ENCODE measurements at regions not wholly inside any gene's neighbourhood (a gene's known extent, or its start where the extent isn't known, plus 50 kb on each side); places are given as distances from the start of the nearest gene placed in this dataset.
A peak's percentile ranks its signal among the peaks of the same experiment; 100 is the strongest.
"Not testable (repeated sequence)": the region's sequence is repeated elsewhere in the genome, so short reads cannot be mapped to it uniquely, and the experiment has no call there.

DNA sequence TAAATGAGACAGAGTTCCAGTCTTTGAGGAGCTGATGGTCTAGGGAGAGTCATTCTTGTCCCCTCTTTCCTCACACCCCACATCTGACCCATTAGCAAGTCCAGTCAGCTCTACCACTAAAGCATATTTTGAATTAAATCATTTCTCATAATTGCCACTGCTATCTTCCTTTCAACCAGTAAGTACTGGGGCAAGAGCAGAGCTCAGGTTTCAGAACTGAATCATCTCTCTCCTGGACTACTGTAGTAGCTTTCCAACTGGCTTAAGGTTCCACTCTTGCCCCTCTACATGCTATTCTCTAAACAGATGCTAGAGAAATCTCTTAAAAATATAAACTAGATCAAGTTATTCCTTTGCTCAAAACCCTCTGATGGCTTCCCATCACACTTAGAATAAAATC is 218.3 kb downstream of the TTC6 start:
- Histone ChIP-seq H3K4me1 (ENCODE audit: control insufficient read depth, insufficient read depth, low read length) (peaks cover 9% of the 10 kb centered on the region), H3K27me3 (ENCODE audit: control insufficient read depth, insufficient read depth, low read length, poor library complexity, severe bottlenecking) (no peaks in the 10 kb centered on the region), H3K9me3 (ENCODE audit: control insufficient read depth, low read length) (no peaks in the 10 kb centered on the region), H3K36me3 (ENCODE audit: control insufficient read depth, insufficient read depth, low read length) (no peaks in the 10 kb centered on the region), H3K4me3 (ENCODE audit: insufficient read depth, low read depth, low read length) (no peak overlapping the region), H3K27ac (ENCODE audit: insufficient read depth, low read depth, low read length, poor library complexity, severe bottlenecking) (no peak overlapping the region)

DNA sequence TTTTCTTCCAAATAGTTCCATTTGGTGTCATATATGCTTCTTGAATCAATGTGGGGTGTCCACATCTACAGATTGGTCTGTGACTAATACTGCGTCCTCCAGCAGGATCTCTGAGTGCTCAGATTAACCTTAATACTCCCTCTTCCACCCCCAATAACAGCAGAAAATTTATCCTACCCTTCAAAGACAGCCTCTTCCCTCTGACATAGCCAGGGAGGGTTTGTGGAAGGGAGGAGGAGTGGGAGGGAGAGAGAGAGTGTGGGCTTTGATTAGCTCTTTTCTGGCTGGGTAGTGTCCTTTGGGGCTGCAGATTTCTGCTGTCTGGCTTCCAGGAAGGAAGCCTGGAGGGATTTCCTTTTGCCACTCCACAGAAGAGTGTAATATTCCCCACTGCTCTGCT is 220.7 kb downstream of the TTC6 start:
- Histone ChIP-seq H3K4me1 (ENCODE audit: control insufficient read depth, insufficient read depth, low read length) (no peaks in the 10 kb centered on the region), H3K4me3 (ENCODE audit: insufficient read depth, low read depth, low read length) (no peak overlapping the region), H3K27me3 (ENCODE audit: control insufficient read depth, insufficient read depth, low read length, poor library complexity, severe bottlenecking) (no peaks in the 10 kb centered on the region), H3K9me3 (ENCODE audit: control insufficient read depth, low read length) (no peaks in the 10 kb centered on the region), H3K36me3 (ENCODE audit: control insufficient read depth, insufficient read depth, low read length) (no peaks in the 10 kb centered on the region), H3K27ac (ENCODE audit: insufficient read depth, low read depth, low read length, poor library complexity, severe bottlenecking) (no peak overlapping the region)
- 88 to 100% methylated on average over 1 of the region's 1 CpG for WGBS, 2 experiments

DNA sequence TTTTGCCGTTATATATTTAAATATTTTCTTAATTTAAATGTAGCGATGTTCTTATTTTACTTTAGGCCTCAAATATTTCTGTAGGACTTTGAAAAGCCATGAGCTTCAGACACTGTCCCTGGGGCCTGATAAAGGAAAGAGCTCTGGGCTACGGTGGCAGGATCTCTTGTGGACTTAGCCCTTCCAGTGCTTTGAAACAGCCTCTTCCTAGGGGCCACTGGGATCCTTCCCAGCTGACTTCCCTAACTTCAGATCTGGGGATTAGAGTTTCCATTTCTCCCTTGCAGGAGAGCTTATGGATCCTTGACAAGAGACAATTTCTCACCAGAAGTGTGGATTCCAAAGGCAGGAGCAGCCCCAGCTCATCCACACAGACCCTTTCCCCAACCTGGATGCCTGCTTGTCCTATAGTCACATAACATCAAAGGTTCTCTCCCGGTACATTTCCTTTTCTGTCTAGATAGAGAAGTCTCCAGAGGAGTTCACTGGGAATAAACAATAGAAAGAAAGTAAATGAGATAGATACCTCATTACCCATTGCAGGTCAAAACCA is 221.4 kb downstream of the TTC6 start:
- no peak overlapping the region for H3K4me3 ChIP-seq (ENCODE audit: insufficient read depth, low read depth, low read length)
- no peaks in the 10 kb centered on the region for H3K27me3 ChIP-seq (ENCODE audit: control insufficient read depth, insufficient read depth, low read length, poor library complexity, severe bottlenecking)
- 78 to 81% methylated on average over 2 of the region's 4 CpGs for WGBS, 2 experiments
- H3K4me1 ChIP-seq (ENCODE audit: control insufficient read depth, insufficient read depth, low read length), result no peaks in the 10 kb centered on the region
- H3K9me3 ChIP-seq (ENCODE audit: control insufficient read depth, low read length), result no peaks in the 10 kb centered on the region
- H3K36me3 ChIP-seq (ENCODE audit: control insufficient read depth, insufficient read depth, low read length), result no peaks in the 10 kb centered on the region
- H3K27ac ChIP-seq (ENCODE audit: insufficient read depth, low read depth, low read length, poor library complexity, severe bottlenecking), result no peak overlapping the region

DNA sequence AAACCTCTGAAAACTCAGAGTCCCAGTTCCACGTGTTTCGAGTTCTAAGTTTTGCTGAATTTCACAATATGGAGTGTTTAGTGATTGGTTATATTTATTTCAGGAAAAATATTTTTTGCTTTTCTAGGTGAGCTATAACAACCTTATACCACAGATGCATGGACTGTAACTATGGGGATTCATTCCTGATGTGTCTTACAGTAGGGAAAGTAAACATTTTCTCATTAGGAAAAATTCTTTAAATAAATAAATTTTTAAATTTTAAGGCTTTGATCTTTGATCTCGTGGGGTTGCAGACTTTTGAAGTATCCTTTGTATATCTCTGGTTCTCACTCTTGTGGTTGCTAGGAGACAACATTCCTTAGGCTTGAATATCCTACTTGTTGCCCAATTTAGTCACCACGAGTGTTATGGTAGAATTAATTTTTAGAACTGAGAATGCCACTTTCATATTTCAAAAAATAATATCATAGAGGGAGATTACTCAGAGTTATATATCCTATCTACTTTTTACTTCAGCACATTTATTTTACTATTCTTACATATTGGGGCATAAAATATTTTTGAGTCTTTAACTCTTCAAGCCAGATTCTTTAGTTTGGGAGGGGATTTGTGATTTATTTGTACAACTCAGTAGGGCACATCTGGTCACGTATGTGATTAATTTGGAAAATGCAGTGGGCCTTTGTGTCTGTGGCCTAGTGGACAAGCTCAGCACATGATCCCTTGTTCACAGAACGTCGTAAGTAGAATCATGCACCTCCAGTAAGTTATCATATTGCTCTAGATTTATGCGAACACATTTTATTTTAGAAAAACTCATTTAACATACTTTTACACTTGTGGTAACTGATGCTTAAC is 224.0 kb downstream of the TTC6 start:
- peak overlapping the region; percentile 33 for H3K27ac ChIP-seq (ENCODE audit: insufficient read depth, low read depth, low read length, poor library complexity, severe bottlenecking)
- 93 to 96% methylated on average over 6 to 7 of the region's 8 CpGs for WGBS, 2 experiments
- no peak overlapping the region for H3K4me3 ChIP-seq (ENCODE audit: insufficient read depth, low read depth, low read length)
- no peaks in the 10 kb centered on the region for H3K4me1 ChIP-seq (ENCODE audit: control insufficient read depth, insufficient read depth, low read length)
- no peaks in the 10 kb centered on the region for H3K27me3 ChIP-seq (ENCODE audit: control insufficient read depth, insufficient read depth, low read length, poor library complexity, severe bottlenecking)
- H3K36me3 ChIP-seq (ENCODE audit: control insufficient read depth, insufficient read depth, low read length), result no peaks in the 10 kb centered on the region
- H3K9me3 ChIP-seq (ENCODE audit: control insufficient read depth, low read length), result no peaks in the 10 kb centered on the region

DNA sequence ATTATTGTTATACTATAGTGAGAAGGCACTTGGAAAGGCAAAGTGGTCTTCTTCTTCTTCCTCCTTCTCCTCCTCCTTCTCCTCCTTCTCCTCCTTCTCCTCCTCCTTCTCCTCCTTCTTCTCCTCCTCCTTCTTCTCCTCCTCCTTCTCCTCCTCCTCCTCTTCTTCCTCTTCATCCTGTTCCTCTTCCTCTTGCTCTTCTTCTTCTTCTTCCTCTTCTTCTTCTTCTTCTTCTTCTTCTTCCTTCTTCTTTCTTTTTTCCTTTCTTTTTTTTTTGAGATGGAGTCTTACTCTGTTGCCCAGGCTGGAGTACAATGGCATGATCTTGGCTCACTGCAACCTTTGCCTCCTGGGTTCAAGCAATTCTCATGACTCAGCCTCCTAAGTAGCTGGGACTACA is 225.4 kb downstream of the TTC6 start:
- not testable (repeated sequence) for H3K36me3 ChIP-seq (ENCODE audit: control insufficient read depth, insufficient read depth, low read length); H3K9me3 ChIP-seq (ENCODE audit: control insufficient read depth, low read length); H3K4me1 ChIP-seq (ENCODE audit: control insufficient read depth, insufficient read depth, low read length); H3K27ac ChIP-seq (ENCODE audit: insufficient read depth, low read depth, low read length, poor library complexity, severe bottlenecking); H3K4me3 ChIP-seq (ENCODE audit: insufficient read depth, low read depth, low read length); H3K27me3 ChIP-seq (ENCODE audit: control insufficient read depth, insufficient read depth, low read length, poor library complexity, severe bottlenecking)

DNA sequence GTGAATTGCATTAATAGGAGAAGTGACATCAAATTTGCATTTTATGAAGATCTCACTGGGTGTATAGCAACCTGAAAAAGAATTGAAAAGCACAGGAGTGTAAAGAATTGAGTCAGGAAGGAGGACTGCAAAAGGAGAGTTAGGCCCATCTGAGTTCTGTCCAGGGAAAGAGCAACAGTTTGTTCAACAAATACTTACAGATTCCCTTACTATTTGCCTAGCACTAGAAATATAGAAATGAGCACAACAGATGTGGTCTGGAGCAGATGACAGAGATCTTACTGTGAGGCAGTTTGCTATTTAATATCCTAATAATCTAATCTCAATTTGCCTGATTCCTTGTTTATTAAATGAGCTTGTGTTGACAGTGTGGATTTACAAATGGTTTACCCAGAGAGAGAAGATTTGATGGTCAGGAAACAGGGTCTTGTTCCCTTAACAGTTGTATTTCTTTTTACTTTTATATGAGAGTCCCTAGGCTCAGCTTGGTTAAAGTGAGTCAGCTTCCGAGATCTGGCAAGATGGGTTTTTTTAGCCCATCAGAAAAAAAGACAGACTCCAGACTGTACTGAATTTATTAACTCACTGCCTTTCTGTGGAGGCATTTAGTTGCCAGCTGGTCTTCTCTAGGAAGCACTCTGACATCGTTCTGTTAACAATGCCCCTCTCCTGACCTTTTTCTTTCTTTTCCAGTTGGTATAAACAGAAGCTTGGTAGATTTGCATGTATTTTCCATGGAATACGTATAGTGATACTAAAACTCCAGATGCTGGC is 229.7 kb downstream of the TTC6 start:
- no peaks in the 10 kb centered on the region for H3K9me3 ChIP-seq (ENCODE audit: control insufficient read depth, low read length)
- no peaks in the 10 kb centered on the region for H3K4me1 ChIP-seq (ENCODE audit: control insufficient read depth, insufficient read depth, low read length)
- H3K4me3 ChIP-seq (ENCODE audit: insufficient read depth, low read depth, low read length), result no peak overlapping the region
- no peaks in the 10 kb centered on the region for H3K36me3 ChIP-seq (ENCODE audit: control insufficient read depth, insufficient read depth, low read length)
- WGBS, 2 experiments, result 70 to 85% methylated on average over 2 of the region's 3 CpGs
- no peaks in the 10 kb centered on the region for H3K27me3 ChIP-seq (ENCODE audit: control insufficient read depth, insufficient read depth, low read length, poor library complexity, severe bottlenecking)
- H3K27ac ChIP-seq (ENCODE audit: insufficient read depth, low read depth, low read length, poor library complexity, severe bottlenecking), result no peak overlapping the region

DNA sequence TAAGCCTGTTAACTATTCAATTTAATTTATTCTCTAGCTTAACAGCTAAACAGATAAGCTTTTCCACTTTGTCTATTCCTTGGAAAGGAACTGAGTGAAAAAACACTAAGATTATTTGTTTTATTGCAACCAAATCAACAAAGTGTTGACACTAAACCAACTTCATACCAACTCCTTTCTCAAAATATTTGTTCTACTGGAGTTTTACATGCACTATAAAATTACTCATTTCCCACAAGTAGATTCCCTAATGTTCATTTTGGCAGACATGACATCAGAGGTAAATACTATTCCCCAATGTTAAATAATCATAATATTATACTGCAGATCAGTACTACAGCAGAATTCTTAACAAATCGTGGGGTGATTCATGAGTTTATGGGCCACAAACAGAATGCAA is 231.4 kb downstream of the TTC6 start:
- Histone ChIP-seq H3K27ac (ENCODE audit: insufficient read depth, low read depth, low read length, poor library complexity, severe bottlenecking) (no peak overlapping the region), H3K36me3 (ENCODE audit: control insufficient read depth, insufficient read depth, low read length) (no peaks in the 10 kb centered on the region), H3K4me3 (ENCODE audit: insufficient read depth, low read depth, low read length) (no peak overlapping the region), H3K4me1 (ENCODE audit: control insufficient read depth, insufficient read depth, low read length) (no peaks in the 10 kb centered on the region), H3K27me3 (ENCODE audit: control insufficient read depth, insufficient read depth, low read length, poor library complexity, severe bottlenecking) (no peaks in the 10 kb centered on the region), H3K9me3 (ENCODE audit: control insufficient read depth, low read length) (no peaks in the 10 kb centered on the region)
- WGBS, 2 experiments, result 94 to 95% methylated on average over 1 of the region's 1 CpG

DNA sequence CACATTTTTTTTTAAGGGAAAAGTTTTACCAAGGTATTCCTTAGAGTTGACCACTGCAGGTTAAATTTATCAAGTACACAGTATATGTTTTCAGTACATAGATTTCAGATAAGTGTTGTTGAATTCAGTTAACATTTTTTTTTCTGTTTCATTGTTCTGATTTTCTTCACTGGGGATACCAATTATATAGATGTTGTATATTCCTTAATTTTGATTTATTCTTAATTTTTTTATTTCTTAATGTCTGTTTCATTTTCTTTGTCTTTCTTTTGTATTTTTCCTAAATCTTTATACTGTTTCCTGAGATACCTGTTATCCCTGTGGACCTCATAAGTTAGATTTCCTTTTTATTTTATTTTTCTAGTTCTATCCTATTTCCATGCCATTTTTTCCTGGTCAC is 234.8 kb downstream of the TTC6 start:
- H3K9me3 ChIP-seq (ENCODE audit: control insufficient read depth, low read length), result no peaks in the 10 kb centered on the region
- H3K4me3 ChIP-seq (ENCODE audit: insufficient read depth, low read depth, low read length), result no peak overlapping the region
- H3K36me3 ChIP-seq (ENCODE audit: control insufficient read depth, insufficient read depth, low read length), result no peaks in the 10 kb centered on the region
- H3K4me1 ChIP-seq (ENCODE audit: control insufficient read depth, insufficient read depth, low read length), result no peaks in the 10 kb centered on the region
- H3K27ac ChIP-seq (ENCODE audit: insufficient read depth, low read depth, low read length, poor library complexity, severe bottlenecking), result no peak overlapping the region
- H3K27me3 ChIP-seq (ENCODE audit: control insufficient read depth, insufficient read depth, low read length, poor library complexity, severe bottlenecking), result no peaks in the 10 kb centered on the region

DNA sequence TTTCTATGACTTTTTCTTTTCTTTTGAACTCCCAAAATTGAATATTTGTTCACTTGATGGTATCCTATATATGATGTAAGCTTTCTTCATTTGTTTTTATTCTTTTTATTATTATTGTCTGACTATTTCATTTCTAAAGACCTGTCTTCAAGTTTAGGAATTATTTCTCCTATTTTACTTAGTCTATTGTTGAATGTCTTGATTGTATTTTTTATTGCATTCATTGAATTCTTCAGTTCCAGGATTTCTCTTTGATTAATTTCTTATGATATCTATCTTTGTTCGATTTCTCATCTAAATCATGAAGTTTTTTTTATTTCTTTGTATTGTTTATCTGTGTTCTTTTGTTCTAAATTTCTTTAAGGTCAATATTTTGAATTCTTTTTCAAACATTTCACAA is 238.8 kb downstream of the TTC6 start:
- Histone ChIP-seq H3K4me1 (ENCODE audit: control insufficient read depth, insufficient read depth, low read length) (no peaks in the 10 kb centered on the region), H3K4me3 (ENCODE audit: insufficient read depth, low read depth, low read length) (no peak overlapping the region), H3K27me3 (ENCODE audit: control insufficient read depth, insufficient read depth, low read length, poor library complexity, severe bottlenecking) (no peaks in the 10 kb centered on the region), H3K27ac (ENCODE audit: insufficient read depth, low read depth, low read length, poor library complexity, severe bottlenecking) (no peak overlapping the region), H3K36me3 (ENCODE audit: control insufficient read depth, insufficient read depth, low read length) (no peaks in the 10 kb centered on the region), H3K9me3 (ENCODE audit: control insufficient read depth, low read length) (no peaks in the 10 kb centered on the region)
- WGBS, 2 experiments, result no CpG with 5 or more reads among the region's 1 CpG

DNA sequence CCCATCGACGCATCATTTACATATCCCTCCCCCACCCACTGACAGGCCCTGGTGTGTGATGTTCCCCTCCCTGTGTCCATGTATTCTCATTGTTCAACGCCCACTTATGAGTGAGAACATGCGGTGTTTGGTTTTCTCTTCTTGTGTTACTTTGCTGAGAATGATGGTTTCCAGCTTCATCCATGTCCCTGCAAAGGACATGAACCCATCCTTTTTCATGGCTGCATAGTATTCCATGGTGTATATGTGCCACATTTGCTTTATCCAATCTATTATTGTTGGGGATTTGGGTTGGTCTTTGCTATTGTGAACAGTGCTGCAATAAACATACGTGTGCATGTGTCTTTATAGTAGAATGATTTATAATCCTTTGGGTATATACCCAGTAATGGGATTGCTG is 243.3 kb downstream of the TTC6 start:
- not testable (repeated sequence) for H3K4me1 ChIP-seq (ENCODE audit: control insufficient read depth, insufficient read depth, low read length); H3K4me3 ChIP-seq (ENCODE audit: insufficient read depth, low read depth, low read length); H3K27ac ChIP-seq (ENCODE audit: insufficient read depth, low read depth, low read length, poor library complexity, severe bottlenecking); H3K9me3 ChIP-seq (ENCODE audit: control insufficient read depth, low read length); H3K36me3 ChIP-seq (ENCODE audit: control insufficient read depth, insufficient read depth, low read length); H3K27me3 ChIP-seq (ENCODE audit: control insufficient read depth, insufficient read depth, low read length, poor library complexity, severe bottlenecking)
- 71 to 75% methylated on average over 4 of the region's 5 CpGs for WGBS, 2 experiments
